Stimulated activated CD8-positive, alpha-beta memory T cell treated with anti-CD3 and anti-CD28 coated beads, Interleukin-2, amount 100 ng/mL, for 48 hours (primary cell): ENCODE measurements at regions not wholly inside any gene's neighbourhood (a gene's known extent, or its start where the extent isn't known, plus 50 kb on each side); places are given as distances from the start of the nearest gene placed in this dataset.

Source experiments
- DNase-seq, 2 donors: peaks; one replicate each; pipeline ENCODE4 v3.0.0-alpha.2; 2020; ENCODE audit warnings: low read depth in 2 of 2

GRCh38 chrX:39822133-39822748 lies 275.5 kb downstream of the BCOR start:
- DNase-seq, result no peak

GRCh38 chrX:39823424-39823823 lies 274.3 kb downstream of the BCOR start:
- no peak for DNase-seq

- no peak for DNase-seq
These were observed 273.9 kb downstream of the BCOR start for GRCh38 chrX:39823854-39824253.

GRCh38 chrX:39826813-39827543 lies 270.8 kb downstream of the BCOR start:
- DNase-seq, result no peak

- no peak for DNase-seq
These were observed 269.8 kb downstream of the BCOR start for GRCh38 chrX:39827951-39828350.

GRCh38 chrX:39828971-39829370 lies 268.8 kb downstream of the BCOR start:
- DNase-seq, result no peak

- no peak for DNase-seq
These were observed 267.8 kb downstream of the BCOR start for GRCh38 chrX:39829965-39830364.

- no peak for DNase-seq
These were observed 267.3 kb downstream of the BCOR start for GRCh38 chrX:39830414-39830813.

- no peak for DNase-seq
These were observed 265.5 kb downstream of the BCOR start for GRCh38 chrX:39832211-39832610.

GRCh38 chrX:39834600-39834999 lies 263.2 kb downstream of the BCOR start:
- no peak for DNase-seq

GRCh38 chrX:39835241-39835640 lies 262.5 kb downstream of the BCOR start:
- no peak for DNase-seq

GRCh38 chrX:39835776-39836175 lies 262.0 kb downstream of the BCOR start:
- DNase-seq, result no peak

- DNase-seq, result no peak
These were observed 260.8 kb downstream of the BCOR start for GRCh38 chrX:39836802-39837420.

GRCh38 chrX:39837688-39838087 lies 260.1 kb downstream of the BCOR start:
- no peak for DNase-seq

GRCh38 chrX:39839371-39839770 lies 258.4 kb downstream of the BCOR start:
- DNase-seq, result no peak

GRCh38 chrX:39840133-39840532 lies 257.6 kb downstream of the BCOR start:
- DNase-seq, result no peak

GRCh38 chrX:39840581-39841093 lies 257.1 kb downstream of the BCOR start:
- DNase-seq, result no peak

GRCh38 chrX:39841604-39842003 lies 256.2 kb downstream of the BCOR start:
- no peak for DNase-seq

- DNase-seq, result no peak
These were observed 255.3 kb downstream of the BCOR start for GRCh38 chrX:39842281-39842973.

- DNase-seq, result no peak
These were observed 254.4 kb downstream of the BCOR start for GRCh38 chrX:39843318-39843717.

- DNase-seq, result no peak
These were observed 252.5 kb downstream of the BCOR start for GRCh38 chrX:39845233-39845632.

- DNase-seq, result no peak
These were observed 251.3 kb downstream of the BCOR start for GRCh38 chrX:39846460-39846859.
